COLO829 (cell line): ENCODE measurements at regions not wholly inside any gene's neighbourhood (a gene's known extent, or its start where the extent isn't known, plus 50 kb on each side); places are given as distances from the start of the nearest gene placed in this dataset.

Source experiments
- DNase-seq: peaks from one replicate; pipeline ENCODE4 v3.0.0; 2012; ENCODE audit warnings: low spot score

DNA sequence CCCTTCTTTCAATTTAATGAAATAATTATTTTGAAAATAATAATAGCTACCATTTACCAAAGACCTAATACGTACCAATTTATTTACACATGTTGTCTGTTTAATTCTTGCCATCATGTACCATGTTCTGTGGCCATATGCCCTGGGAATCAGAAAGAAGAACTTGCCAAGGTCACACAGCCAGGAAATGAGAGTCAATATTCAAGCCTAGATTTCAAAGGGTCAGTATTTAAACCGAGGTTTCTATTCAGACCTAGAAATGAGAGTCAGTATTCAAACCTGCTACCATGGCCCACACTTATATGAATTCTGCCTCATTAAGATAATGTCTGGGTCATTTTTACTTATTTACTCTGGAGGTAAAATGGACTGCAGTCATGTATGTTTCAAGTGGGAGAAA, 103.6 kb upstream of the TBL1XR1 start:
- DNase-seq = no peak

DNA sequence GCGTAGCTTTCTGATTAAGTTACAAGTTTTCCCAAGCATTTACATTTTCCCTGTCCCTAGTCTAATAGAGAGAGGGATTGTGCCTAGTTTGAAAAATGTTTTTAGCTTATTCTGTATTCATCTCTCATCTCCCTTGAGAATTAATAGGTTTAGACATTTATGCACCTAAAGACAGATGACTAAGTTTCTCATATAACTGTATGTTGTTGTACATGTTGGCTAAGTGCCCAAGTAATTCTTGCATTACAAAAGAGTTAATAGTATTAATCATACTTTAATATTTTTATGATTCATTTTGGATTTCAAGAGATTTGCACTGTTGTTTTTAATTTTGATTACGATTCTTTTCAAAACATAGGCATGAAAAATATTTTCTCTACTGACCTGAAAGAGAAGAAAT, 109.0 kb upstream of the TBL1XR1 start:
- DNase-seq = no peak

DNA sequence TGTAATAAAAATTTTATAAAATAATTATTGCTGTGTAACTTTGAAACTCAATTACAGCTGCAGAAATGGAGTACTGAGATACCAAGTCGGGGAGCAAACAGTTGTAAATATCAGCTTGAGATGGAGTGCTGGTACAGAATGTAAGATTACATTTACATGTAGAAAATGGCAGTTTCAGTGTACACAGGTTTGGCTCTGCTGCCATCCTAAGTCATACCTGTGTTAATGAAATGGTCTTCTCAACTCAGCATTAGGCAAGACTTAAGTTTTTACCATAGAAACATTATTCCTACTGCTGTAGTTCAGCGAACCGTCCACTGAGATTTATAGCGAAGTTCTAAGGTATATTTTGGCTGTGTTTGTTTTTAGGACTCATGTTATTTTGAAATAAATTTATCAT, 110.1 kb upstream of the TBL1XR1 start:
- no peak for DNase-seq

- no peak for DNase-seq
Observed at GRCh38 chr3:177307826-177308225, 110.5 kb upstream of the TBL1XR1 start.

DNA sequence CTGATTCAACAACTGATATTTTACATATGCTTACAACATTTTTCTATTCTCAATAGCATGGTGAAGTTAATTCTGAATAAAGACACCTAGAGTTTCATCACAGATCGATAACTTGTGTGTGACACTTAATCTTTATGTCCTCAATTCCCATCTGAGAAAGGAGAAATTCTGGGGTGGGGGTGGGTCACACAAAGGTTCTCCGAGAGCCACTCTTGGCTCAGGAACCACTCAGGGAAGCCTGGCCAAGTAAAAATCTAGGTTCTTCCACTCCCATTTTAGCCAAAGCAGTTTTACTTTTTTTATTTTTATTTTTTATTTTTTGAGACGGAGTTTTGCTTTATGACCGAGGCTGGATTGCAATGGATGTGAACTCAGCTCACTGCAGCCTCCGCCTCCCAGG, 111.0 kb upstream of the TBL1XR1 start:
- DNase-seq = no peak

DNA sequence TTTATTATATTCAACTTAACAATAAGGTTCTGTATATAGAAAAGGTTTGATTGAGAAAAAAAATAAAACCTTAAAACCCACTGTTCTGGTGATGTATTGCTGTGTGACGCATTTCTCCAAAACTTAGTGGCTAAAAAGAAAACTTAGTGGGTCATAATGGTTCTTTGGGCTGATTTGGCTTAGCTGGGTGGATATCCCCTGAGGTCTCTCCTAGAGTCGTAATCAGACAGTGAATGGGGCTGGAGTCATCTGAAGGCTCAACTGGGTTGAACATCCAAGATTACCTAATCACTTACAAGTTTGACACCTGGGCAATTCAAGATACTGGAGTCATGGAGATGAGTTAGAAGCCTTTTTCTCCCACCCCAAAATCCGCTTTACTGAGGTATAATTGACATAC, 111.6 kb upstream of the TBL1XR1 start:
- DNase-seq = no peak

DNA sequence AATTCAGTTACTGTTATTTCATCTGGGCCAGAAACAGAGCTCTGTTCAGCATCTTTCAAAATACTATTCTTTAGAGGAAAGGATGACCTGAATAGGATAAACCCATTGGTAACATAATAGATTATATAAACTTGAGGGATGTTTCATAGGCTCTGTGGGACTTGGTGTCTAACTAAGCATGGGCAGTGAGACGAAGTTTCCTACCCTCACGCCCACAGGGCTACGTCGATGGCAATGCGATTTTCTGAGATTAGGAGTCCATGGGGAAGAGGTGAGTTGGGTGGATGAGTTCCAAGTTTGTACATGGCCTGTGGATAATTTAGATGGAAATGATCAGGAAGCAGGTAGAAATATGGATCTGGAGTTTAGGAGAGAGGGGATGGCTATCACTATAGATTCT, 115.2 kb upstream of the TBL1XR1 start:
- no peak for DNase-seq

DNA sequence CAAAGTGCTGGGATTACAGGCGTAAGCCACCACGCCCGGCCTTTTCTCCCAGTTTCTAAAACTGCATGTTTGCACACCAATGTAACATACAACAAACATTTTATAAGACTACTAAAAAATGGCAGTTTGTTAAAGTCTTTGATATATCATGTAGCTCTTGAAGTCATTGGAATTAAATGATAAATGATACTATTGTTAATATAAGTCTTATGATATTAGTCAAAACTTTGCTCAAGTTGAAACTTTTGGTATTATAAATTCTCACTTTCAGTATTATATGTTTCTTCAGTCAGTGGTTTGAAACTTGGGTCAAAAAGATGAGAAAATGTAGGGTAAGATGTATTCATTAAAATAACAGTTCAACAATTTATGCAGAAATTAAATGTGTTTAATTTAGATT, 117.6 kb upstream of the TBL1XR1 start:
- DNase-seq = no peak

GRCh38 chr3:177317247-177317646, 120.0 kb upstream of the TBL1XR1 start:
- no peak for DNase-seq

DNA sequence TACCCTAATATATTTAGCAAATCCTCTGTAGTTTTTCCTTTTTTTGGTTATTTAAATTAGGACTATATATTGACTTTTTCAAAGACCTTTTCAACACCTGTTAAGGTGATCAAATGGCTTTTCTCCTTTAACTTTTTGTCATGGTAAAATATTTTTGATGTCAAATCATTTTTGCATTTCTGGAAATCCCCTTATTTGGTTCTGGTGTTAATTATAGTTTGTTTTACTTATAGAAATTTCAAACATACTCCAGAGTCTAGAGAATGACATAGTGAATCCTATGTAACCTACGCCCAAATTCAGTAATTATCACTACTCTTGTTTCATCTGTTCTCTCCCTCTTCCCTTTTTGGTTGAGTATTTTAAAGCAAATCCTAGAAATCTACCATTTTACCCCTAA, 121.3 kb upstream of the TBL1XR1 start:
- no peak for DNase-seq

- no peak for DNase-seq
Observed at GRCh38 chr3:177320765-177321247, 123.5 kb upstream of the TBL1XR1 start.

DNA sequence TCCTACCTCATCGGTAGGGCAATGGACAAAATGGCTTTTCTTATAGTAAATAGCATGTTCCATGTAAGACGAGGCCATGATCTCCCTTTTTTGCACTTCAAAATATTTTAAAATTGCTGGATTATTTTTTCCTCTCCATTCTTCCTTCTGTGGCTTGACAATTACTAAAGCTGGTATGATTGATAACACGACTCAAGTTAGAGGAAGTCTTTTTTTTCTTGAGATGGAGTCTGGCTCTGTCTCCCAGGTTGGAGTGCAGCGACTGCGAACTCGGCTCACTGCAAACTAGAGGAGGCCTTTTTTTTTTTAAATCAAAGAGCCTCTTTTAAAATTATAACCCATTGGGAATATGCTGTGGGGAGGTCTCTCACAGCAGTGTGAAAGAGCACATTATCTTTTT, 124.5 kb upstream of the TBL1XR1 start:
- no peak for DNase-seq

DNA sequence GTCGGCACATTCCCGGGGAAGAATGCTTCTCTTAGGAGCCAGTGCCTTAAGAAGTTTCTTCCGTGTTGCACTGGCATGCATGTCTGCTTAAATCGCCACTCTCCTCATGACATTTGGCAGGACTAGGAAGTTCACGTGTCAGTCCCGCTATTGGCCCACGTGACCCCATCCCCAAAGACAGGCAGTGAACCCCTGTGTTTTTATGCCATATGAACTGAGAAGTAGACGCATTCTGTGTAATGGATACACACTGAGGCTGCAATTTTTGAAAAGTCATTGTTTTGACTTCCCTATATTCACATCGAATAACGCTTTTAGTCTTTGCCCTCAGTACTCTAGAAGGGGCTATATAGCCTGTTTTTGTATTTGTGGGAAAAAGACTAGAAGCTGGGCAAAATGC, 125.6 kb upstream of the TBL1XR1 start:
- no peak for DNase-seq

DNA sequence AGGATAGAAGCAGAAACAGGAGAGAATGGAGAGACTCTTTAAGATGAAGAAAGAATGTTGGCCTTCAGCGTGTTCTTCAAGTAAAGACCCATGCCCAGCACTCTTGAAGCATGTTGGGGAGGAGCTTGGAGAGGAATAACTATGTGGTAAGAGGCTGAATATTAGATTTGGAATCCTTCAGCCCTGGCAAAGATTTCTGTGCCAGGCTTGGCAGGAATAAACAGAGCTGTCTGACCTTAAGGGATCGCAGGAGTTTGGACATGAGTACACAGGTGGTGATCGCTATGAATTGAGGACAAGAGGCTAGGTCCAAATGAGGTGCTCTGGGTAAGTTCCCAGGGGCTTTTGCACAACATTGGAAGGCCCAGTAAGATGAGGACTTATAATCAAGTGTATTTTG, 132.6 kb upstream of the TBL1XR1 start:
- DNase-seq = no peak

DNA sequence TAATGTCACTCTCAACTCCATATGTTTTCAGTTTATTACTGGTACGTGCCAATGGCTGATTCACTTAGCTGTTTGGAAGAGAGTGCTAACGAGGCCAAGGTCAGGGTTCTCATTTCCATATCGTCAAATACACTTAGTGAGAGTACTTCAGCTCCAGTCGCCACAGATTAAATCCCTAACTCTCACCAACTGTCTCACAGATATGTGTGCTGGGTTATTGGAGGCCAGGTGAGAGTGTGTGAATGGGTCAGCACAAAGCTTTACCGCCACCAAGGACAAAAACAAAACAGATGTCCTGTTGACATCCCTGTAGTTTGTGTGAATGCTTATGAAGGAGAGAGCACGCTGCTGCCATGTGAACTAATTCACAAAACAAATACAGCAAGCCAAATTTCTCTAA, 133.5 kb upstream of the TBL1XR1 start:
- DNase-seq = no peak

GRCh38 chr3:177331203-177331835, 134.0 kb upstream of the TBL1XR1 start:
- DNase-seq = no peak

- DNase-seq = no peak
Observed at GRCh38 chr3:177332955-177333354, 135.7 kb upstream of the TBL1XR1 start.

DNA sequence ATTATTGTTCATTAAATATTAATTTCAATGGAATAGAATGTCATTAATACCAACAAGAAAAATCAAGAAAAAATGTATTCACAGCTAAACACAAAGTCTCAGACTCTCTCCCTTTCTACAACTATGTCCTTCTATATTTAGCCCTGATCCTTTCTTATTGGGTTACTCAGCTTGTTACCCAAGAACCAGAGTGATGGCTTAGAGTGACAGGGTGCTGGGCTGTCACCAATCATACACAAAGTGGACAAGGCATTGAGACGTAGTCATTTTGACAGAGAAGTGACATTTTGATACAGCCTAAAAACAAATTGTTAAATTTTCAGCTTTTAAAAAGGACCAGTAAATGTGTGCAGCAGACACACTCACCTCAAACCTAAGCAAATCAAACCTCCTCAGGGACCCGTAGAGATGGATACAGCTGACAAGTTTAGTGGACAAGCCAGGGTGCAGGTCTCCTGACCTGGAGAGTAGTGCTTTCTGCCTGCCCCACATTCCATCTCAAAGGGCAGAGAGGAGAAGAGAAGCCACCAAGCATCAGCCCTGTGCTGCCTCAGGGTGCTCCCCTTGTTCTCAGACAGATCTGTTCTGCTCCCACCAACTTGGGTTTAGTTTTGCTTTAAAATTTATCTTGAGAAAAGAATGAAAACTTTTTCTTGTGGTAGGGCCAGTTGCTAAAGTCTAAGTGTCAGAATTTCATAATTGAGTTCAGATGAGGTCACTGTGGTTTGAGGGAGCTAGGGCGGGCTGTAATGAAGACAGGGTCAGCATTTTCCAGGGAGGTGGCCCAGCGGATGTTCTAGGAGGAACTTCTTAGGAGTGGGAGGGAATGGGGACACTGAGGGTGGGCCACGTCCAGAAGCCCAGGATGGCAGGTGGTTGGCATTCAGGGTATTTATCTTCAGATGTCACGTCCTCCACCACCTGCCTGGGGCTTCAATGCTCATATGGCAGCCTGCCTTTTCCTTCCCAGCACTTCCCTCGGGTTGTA, 136.5 kb upstream of the TBL1XR1 start:
- no peak for DNase-seq

- DNase-seq = no peak
Observed at GRCh38 chr3:177334803-177335202, 137.5 kb upstream of the TBL1XR1 start.

DNA sequence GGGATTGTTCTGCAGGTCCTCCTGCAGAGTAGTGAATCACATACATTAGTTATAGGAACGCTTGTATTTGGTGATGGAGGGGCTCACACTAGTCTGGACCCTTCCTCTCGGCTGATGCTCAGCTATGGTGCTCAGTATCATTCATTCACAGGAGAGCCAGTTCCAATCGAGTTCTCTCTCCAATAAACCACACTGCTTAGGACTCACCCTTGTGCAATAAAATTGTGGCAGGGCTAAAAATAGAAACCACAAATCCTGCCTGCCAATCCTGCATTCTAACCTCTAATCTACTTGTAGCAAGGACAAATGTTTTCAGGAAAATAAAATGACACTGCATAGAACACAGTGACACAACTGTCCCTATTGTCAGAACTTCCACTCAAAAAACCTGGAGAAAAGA, 138.4 kb upstream of the TBL1XR1 start:
- DNase-seq = no peak

DNA sequence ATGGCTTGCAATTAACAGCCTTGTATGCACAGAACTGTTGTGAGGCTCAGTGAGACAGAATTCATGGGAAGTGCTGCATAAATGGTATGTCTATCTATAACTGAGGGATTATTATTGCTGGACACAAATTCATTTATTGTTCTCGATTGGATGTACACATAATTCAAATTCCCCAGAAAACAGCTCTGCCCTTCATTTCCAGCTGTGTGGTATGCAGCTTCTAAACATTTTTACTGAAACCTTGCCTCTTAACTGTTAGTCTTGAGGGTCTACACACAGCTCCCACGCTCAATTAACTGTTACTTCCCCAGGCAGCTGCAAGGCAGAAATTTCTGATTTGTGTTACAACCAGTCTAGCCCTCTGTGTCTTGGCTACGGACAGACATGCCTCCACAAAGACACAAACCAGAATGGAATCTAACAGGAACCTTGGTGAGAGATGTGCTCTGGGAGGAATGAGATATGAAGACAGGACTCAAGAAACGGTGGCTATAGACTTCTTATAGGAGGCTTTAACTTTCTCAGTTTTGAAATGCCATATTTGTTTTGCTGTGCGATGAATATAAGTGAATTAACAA, 139.7 kb upstream of the TBL1XR1 start:
- no peak for DNase-seq

DNA sequence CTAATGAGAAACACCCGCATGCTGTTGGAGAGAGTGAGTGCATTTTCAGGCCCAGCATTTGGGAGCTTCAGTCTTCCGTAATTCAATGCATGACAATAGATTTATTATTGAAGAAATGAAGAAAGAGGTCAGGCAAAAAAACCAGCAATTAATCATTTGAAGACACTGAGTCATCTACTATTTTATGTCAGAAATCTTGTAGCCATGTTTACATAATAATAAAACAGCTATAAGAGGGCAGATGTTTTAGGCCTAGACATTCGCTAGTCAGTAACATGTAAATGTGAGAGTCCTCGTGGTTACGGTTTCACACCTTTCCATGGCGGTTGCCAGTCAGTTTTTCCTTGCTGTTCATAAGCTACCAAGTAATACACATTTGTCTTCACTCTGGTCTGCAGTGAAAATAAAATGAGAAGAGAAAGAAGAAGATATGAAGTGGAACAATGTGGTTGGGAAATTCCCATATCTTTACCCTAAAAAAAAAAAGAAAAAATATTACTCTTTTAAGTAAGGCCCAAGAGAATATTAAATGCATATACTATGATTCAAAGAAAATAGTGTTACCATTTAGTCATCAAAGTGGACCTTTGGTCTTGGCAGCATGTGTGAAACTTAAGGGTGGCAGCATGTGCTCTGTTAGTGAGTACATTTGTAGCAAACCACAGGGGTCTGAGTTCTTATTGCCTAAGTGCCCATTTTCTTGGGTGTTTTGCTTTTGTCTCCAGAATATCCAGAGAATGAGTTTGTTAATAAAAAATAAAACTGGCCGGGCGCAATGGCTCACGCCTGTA, 140.5 kb upstream of the TBL1XR1 start:
- no peak for DNase-seq
